GM04504 (cell line): ENCODE measurements at regions not wholly inside any gene's neighbourhood (a gene's known extent, or its start where the extent isn't known, plus 50 kb on each side); places are given as distances from the start of the nearest gene placed in this dataset.

Experiments
- DNase-seq: peaks from one replicate; pipeline ENCODE4 v3.0.0-alpha.2; 2012; ENCODE audit warnings: low read depth

GRCh38 chr21:40901691-40902090 is 54.7 kb upstream of the DSCAM start:
- DNase-seq: no peak

DNA sequence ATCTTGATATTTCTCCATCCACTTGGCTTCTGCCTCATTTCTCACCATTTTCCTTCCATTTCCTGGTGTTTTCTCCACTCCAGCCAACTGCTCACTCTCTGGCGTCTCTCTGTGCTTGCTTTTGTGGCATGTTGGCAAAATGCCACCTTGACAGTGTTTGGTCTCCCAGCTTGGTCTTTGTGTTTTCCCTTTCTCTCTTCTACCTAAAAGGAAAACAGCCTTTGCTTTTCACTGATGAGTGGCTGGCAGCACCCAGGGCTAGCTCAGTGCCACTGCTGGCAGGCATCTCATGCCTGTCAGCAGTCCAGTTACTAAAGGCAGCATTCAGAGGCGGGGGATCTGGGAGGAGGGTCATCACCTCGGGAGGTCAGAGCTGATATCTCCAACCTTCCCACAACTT is 55.3 kb upstream of the DSCAM start:
- DNase-seq: no peak

- no peak for DNase-seq
Observed at GRCh38 chr21:40902993-40903392, 56.0 kb upstream of the DSCAM start.

- no peak for DNase-seq
Observed at GRCh38 chr21:40905251-40905650, 58.3 kb upstream of the DSCAM start.

- no peak for DNase-seq
Observed at GRCh38 chr21:40912375-40912774, 65.4 kb upstream of the DSCAM start.

- no peak for DNase-seq
Observed at GRCh38 chr21:40915114-40915513, 68.2 kb upstream of the DSCAM start.

- DNase-seq: no peak
Observed at GRCh38 chr21:40923407-40923806, 76.4 kb upstream of the DSCAM start.

GRCh38 chr21:40923901-40924300 is 76.9 kb upstream of the DSCAM start:
- no peak for DNase-seq

- DNase-seq: no peak
Observed at GRCh38 chr21:40924641-40925040, 77.7 kb upstream of the DSCAM start.

GRCh38 chr21:40926238-40926637 is 79.3 kb upstream of the DSCAM start:
- DNase-seq: no peak

DNA sequence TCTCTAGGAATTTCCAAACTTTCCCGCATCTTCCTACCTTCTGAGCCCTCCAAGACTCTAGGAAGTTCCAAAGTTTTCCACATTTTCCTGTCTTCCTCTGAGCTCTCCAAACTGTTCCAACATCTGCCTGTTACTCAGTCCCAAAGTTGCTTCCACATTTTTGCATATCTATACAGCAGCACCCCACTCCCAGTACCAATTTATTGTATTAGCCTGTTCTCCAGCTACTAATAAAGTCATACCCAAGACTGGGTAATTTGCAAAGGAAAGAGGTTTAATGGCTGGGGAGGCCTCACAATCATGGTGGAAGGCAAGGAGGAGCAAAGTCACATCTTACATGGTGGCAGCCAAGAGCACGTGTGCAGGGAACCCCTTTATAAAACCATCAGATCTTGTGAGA is 82.9 kb upstream of the DSCAM start:
- no peak for DNase-seq

GRCh38 chr21:40931197-40931596 is 84.2 kb upstream of the DSCAM start:
- no peak for DNase-seq

DNA sequence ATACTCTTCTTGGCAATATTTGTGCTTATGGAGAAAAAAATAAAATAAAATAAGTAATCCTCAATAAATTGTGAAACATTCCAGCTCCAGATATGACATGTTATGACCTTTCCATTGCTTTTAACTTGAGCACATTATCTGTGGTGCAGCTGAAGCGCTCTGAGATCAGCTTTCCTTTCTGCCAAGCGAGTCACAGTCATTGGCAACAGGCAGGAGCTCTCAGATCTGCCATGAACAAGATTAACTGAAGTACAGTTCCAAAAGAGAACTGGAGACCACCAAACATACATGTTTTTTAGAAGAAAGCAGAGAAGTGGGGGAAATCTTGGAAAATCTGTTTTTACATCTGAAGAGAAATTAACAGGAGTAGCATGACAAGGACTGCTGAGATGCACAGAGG is 89.2 kb upstream of the DSCAM start:
- no peak for DNase-seq

DNA sequence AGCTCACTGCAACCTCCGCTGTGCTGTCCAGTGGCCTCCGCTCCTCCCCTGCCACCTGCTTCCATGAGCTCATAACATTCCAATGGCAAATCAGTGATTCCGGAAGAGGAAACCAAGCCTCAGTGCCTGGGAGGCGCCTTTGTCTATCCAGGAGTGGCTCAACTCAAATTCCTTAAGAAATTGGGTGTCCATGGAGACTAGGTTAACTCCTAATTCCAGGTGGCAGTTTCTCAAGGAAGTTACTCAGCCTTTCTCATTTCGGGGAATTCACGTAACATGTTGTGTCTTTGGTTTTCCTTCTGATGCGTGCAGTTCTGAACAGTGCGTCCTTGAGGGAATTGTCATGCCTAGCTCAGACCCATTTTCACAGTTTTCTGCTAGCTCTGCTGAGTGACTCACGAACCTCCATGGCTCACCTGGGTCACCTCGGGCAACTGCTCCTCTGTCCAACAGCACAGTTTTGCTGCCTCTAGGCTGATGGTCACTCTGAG is 89.9 kb upstream of the DSCAM start:
- DNase-seq: no peak

DNA sequence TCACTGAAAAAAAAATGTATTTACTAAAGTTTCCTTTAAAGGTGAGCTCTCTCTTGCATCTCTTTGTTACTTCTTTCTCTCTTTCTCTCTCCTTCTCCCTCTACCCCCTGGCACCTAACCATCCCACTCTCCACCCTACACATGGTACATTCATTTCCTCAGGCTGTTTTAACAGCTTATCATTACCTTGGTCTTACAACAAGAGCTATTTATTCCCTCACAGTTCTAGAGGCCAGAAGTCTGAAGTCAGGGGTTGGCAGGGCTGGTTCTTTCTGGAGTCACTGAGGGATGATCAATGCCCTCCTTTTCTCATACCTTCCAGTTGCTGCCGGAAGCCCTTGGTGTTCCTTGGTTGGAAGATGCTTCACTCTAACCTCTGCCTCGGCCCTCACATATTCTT is 91.1 kb upstream of the DSCAM start:
- no peak for DNase-seq

- no peak for DNase-seq
Observed at GRCh38 chr21:40938611-40939010, 91.7 kb upstream of the DSCAM start.

GRCh38 chr21:40947713-40948112 is 100.8 kb upstream of the DSCAM start:
- DNase-seq: no peak

DNA sequence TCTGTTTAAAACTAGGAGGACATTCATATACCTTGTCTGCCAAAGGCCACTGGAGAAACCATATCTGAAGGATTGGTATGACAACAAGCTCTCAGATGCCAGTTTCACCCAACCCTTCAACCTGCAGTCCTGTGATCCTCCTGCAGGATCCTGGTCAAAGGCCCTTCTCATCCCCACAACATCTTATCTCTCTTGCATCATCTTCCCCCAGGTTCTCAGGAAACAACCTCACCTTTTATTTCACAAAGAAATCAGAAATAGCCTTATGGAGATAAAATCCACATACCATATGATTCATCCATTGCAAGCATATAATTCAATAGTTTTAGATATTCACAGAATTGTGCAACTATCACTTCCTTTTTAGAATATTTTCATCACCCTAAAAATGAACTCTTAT is 104.0 kb upstream of the DSCAM start:
- DNase-seq: no peak

DNA sequence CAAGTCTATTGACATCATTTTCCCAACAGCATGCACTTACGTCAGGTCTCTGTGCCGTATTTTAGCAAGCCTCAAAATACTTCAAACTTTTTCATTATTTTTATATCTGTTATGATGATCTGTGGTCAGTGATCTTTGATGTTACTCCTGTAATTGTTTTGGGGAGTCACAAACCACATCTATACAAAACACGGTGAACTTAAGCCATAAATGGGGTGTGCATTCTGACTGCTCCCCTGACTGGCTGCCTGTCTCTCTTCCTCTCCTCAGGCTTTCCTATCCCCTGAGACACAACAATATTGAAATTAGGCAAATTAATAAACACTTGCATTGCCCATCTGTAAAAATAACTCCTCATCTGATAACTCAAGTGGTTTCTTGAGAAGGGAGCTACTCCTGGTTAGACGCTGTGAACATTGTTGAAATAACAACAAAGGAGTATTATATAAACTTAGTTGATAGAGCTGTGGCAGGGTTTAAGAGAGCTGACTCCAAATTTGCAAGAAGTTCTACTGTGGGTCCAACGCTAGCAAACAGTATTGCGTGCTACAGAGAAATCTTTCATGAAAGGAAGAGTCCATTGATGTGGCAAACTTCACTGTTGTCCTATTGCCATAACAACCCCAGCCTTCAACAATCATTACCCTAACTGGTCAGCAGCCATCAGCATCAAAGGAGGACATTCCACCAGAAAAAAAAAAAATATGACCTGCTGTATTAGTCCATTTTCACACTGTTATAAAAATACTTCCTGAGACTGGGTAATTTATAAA is 105.8 kb upstream of the DSCAM start:
- DNase-seq: no peak

- no peak for DNase-seq
Observed at GRCh38 chr21:40964691-40965090, 117.7 kb upstream of the DSCAM start.

DNA sequence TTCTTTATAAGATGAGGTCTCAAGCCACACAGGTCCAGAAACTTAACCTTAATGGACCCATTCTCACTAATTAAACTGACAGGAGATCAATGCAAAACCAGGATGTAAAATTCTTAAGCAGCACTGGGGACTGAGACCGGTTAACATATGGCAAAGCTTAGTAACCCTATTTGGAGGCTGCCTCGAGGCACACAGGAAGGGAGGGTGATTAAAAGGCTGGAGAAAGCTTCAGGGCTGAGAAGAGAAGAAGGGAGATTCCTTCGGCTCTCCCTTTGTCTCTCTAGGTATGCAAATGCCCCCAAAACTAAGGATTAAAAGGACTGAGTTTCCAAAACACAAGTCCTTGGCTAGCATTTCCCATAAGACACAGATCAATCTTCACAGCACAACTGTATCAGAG is 120.8 kb upstream of the DSCAM start:
- DNase-seq: no peak

DNA sequence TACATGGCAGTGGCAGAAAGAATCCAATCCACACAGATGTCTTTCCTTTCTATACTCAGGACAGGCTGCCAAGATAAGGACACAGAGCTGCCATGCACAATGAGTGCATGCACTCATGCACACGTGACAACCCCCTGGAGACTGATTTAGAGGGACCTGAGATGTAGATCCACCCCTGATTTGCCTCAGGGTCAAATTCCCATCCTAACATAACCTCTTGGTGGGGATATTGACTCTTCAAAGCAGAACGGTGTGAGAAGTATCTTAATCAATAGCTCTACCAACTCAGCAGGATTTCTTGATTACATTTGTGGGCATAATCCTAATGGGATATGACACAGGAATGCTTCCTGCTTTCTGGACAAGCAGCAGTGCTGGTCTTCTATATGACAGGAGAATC is 125.2 kb upstream of the DSCAM start:
- DNase-seq: no peak

GRCh38 chr21:40976198-40977109 is 129.5 kb upstream of the DSCAM start:
- no peak for DNase-seq
